ENCODE measurements at regions not wholly inside any gene's neighbourhood (a gene's known extent, or its start where the extent isn't known, plus 50 kb on each side); places are given as distances from the start of the nearest gene placed in this dataset.

DNA sequence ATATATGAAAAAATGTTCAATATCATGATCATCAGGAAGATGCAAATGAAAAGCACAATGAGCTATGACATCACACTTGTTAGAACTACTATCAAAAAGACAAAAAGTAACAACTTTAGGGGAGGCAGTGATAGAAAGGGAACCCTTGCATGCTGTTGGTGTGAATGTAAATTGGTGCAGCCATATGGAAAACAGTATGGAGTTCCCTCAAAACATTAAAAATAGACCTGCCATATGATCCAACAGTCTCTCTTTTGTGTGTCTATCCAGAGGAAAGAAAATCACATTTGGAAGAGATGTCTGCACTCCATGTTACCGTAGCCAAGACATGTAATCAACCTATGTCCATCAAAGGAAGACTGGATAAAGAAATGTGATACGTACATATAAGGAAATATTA is 92.3 kb upstream of the ALKAL2 start:
- no peak overlapping the region for H2AFZ ChIP-seq (ENCODE audit: low read length)
- no peak overlapping the region for H3K18ac ChIP-seq (ENCODE audit: low read length)
- H3K9ac ChIP-seq (ENCODE audit: low read depth, low read length, poor library complexity), result no peak overlapping the region
- H3K27me3 ChIP-seq (ENCODE audit: control insufficient read depth in 3 of 3, insufficient read depth in 3 of 3, low read depth in 1 of 3, low read length in 3 of 3), result peaks cover 0 to 5% (median 0%) of the 10 kb centered on the region in 3 experiments
- H3K23ac ChIP-seq (ENCODE audit: low read depth, low read length, poor library complexity), result no peak overlapping the region
- no peak overlapping the region for H3K4ac ChIP-seq (ENCODE audit: low read length)
- no peaks in the 10 kb centered on the region for H3K36me3 ChIP-seq (replicated peaks in 1 of 2; ENCODE audit: control insufficient read depth in 2 of 2, insufficient read depth in 2 of 2, low read length in 2 of 2)
- H2BK5ac ChIP-seq (ENCODE audit: low read length), result no peak overlapping the region
- H3K4me3 ChIP-seq (ENCODE audit: low read length in 2 of 2), result no peak overlapping the region
- H3K27ac ChIP-seq (replicated peaks; ENCODE audit: low read length), result no peak overlapping the region
- H4K8ac ChIP-seq (ENCODE audit: low read depth, low read length), result no peak overlapping the region
- H2BK15ac ChIP-seq (ENCODE audit: low read length), result no peak overlapping the region
- no CpG with 5 or more reads among the region's 2 CpGs for WGBS, 2 donors (ENCODE audit: extremely low coverage in 2 of 2, insufficient read length in 2 of 2, insufficient replicate concordance in 1 of 2)
- DNase-seq (ENCODE audit: low spot score), result no peak
- no peak overlapping the region for H3K4me2 ChIP-seq (ENCODE audit: insufficient read depth, low read length, poor library complexity, severe bottlenecking)
- H2BK120ac ChIP-seq (ENCODE audit: low read depth, low read length), result no peak overlapping the region
- no peak overlapping the region for H3K14ac ChIP-seq (ENCODE audit: low read length)
- no peak overlapping the region for H4K91ac ChIP-seq (ENCODE audit: low read depth, low read length, poor library complexity)
- H3K4me1 ChIP-seq (ENCODE audit: control insufficient read depth in 2 of 2, insufficient read depth in 1 of 2, low read depth in 1 of 2, low read length in 2 of 2), result no peaks in the 10 kb centered on the region
- peaks cover 3 to 12% of the 10 kb centered on the region in 2 donors for H3K9me3 ChIP-seq (replicated peaks in 1 of 2; ENCODE audit: control insufficient read depth in 2 of 2, insufficient read depth in 1 of 2, low read depth in 1 of 2, low read length in 2 of 2)
- H2BK12ac ChIP-seq (ENCODE audit: low read length), result no peak overlapping the region
- H2AK5ac ChIP-seq (ENCODE audit: low read depth, low read length), result no peak overlapping the region
- H3K79me1 ChIP-seq (ENCODE audit: low read depth, low read length), result no peaks in the 10 kb centered on the region

GRCh38 chr2:379778-380177 is 91.9 kb upstream of the ALKAL2 start:
- Histone ChIP-seq H2BK120ac (ENCODE audit: low read depth, low read length) (no peak overlapping the region), H2BK5ac (ENCODE audit: low read length) (no peak overlapping the region), H2AFZ (ENCODE audit: low read length) (no peak overlapping the region), H3K27me3 (ENCODE audit: control insufficient read depth in 3 of 3, insufficient read depth in 3 of 3, low read depth in 1 of 3, low read length in 3 of 3) (peaks cover 0 to 5% (median 0%) of the 10 kb centered on the region in 3 experiments), H2BK15ac (ENCODE audit: low read length) (no peak overlapping the region), H3K14ac (ENCODE audit: low read length) (no peak overlapping the region), H3K9me3 (replicated peaks in 1 of 2; ENCODE audit: control insufficient read depth in 2 of 2, insufficient read depth in 1 of 2, low read depth in 1 of 2, low read length in 2 of 2) (peaks cover 3 to 12% of the 10 kb centered on the region in 2 donors), H2AK5ac (ENCODE audit: low read depth, low read length) (no peak overlapping the region), H4K8ac (ENCODE audit: low read depth, low read length) (no peak overlapping the region), H3K4me2 (ENCODE audit: insufficient read depth, low read length, poor library complexity, severe bottlenecking) (no peak overlapping the region), H3K27ac (replicated peaks; ENCODE audit: low read length) (no peak overlapping the region), H3K23ac (ENCODE audit: low read depth, low read length, poor library complexity) (no peak overlapping the region), H2BK12ac (ENCODE audit: low read length) (no peak overlapping the region), H4K91ac (ENCODE audit: low read depth, low read length, poor library complexity) (no peak overlapping the region), H3K4ac (ENCODE audit: low read length) (no peak overlapping the region), H3K79me1 (ENCODE audit: low read depth, low read length) (no peaks in the 10 kb centered on the region), H3K9ac (ENCODE audit: low read depth, low read length, poor library complexity) (no peak overlapping the region), H3K4me3 (ENCODE audit: low read length in 2 of 2) (no peak overlapping the region), H3K4me1 (ENCODE audit: control insufficient read depth in 2 of 2, insufficient read depth in 1 of 2, low read depth in 1 of 2, low read length in 2 of 2) (no peaks in the 10 kb centered on the region), H3K36me3 (replicated peaks in 1 of 2; ENCODE audit: control insufficient read depth in 2 of 2, insufficient read depth in 2 of 2, low read length in 2 of 2) (no peaks in the 10 kb centered on the region), H3K18ac (ENCODE audit: low read length) (no peak overlapping the region)
- no CpG with 5 or more reads among the region's 7 CpGs for WGBS, 2 donors (ENCODE audit: extremely low coverage in 2 of 2, insufficient read length in 2 of 2, insufficient replicate concordance in 1 of 2)
- no peak for DNase-seq (ENCODE audit: low spot score)

DNA sequence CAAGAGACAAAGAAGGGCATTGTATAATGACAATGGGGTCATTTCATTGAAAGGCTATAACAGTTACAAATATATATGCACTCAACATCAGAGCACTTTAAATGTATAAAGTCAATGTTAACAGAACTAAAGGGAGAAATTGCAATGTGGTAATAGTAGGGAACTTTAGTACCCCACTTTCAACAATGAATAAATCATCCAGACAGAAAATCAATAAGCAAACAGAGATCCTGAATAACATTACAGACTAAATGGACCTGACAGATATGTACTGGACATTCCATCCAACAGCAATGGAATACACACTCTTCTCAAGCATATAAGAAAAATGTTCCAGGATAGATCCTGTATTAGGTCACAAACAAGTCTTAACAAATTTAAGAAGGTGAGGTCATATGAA is 90.5 kb upstream of the ALKAL2 start:
- Histone ChIP-seq H2AFZ (ENCODE audit: low read length) (no peak overlapping the region), H3K4me1 (ENCODE audit: control insufficient read depth in 2 of 2, insufficient read depth in 1 of 2, low read depth in 1 of 2, low read length in 2 of 2) (no peaks in the 10 kb centered on the region), H3K4me3 (ENCODE audit: low read length in 2 of 2) (no peak overlapping the region), H2BK15ac (ENCODE audit: low read length) (no peak overlapping the region), H3K4me2 (ENCODE audit: insufficient read depth, low read length, poor library complexity, severe bottlenecking) (no peak overlapping the region), H2BK5ac (ENCODE audit: low read length) (no peak overlapping the region), H3K18ac (ENCODE audit: low read length) (no peak overlapping the region), H2BK120ac (ENCODE audit: low read depth, low read length) (no peak overlapping the region), H2AK5ac (ENCODE audit: low read depth, low read length) (no peak overlapping the region), H3K14ac (ENCODE audit: low read length) (no peak overlapping the region), H3K9me3 (replicated peaks in 1 of 2; ENCODE audit: control insufficient read depth in 2 of 2, insufficient read depth in 1 of 2, low read depth in 1 of 2, low read length in 2 of 2) (peaks cover 3 to 20% of the 10 kb centered on the region in 2 donors), H3K23ac (ENCODE audit: low read depth, low read length, poor library complexity) (no peak overlapping the region), H3K27me3 (ENCODE audit: control insufficient read depth in 3 of 3, insufficient read depth in 3 of 3, low read depth in 1 of 3, low read length in 3 of 3) (peaks cover 0 to 5% (median 0%) of the 10 kb centered on the region in 3 experiments), H4K91ac (ENCODE audit: low read depth, low read length, poor library complexity) (no peak overlapping the region), H3K4ac (ENCODE audit: low read length) (no peak overlapping the region), H3K27ac (replicated peaks; ENCODE audit: low read length) (no peak overlapping the region), H3K79me1 (ENCODE audit: low read depth, low read length) (no peaks in the 10 kb centered on the region), H4K8ac (ENCODE audit: low read depth, low read length) (no peak overlapping the region), H3K9ac (ENCODE audit: low read depth, low read length, poor library complexity) (no peak overlapping the region), H3K36me3 (replicated peaks in 1 of 2; ENCODE audit: control insufficient read depth in 2 of 2, insufficient read depth in 2 of 2, low read length in 2 of 2) (no peaks in the 10 kb centered on the region), H2BK12ac (ENCODE audit: low read length) (no peak overlapping the region)
- DNase-seq (ENCODE audit: low spot score), result no peak

- Histone ChIP-seq H4K91ac (ENCODE audit: low read depth, low read length, poor library complexity) (no peak overlapping the region), H3K4me1 (ENCODE audit: control insufficient read depth in 2 of 2, insufficient read depth in 1 of 2, low read depth in 1 of 2, low read length in 2 of 2) (peaks cover 0 to 1% of the 10 kb centered on the region in 2 donors), H3K27ac (replicated peaks; ENCODE audit: low read length) (no peak overlapping the region), H3K18ac (ENCODE audit: low read length) (no peak overlapping the region), H3K9me3 (replicated peaks in 1 of 2; ENCODE audit: control insufficient read depth in 2 of 2, insufficient read depth in 1 of 2, low read depth in 1 of 2, low read length in 2 of 2) (peaks cover 3 to 20% of the 10 kb centered on the region in 2 donors), H2AFZ (ENCODE audit: low read length) (no peak overlapping the region), H3K36me3 (replicated peaks in 1 of 2; ENCODE audit: control insufficient read depth in 2 of 2, insufficient read depth in 2 of 2, low read length in 2 of 2) (no peaks in the 10 kb centered on the region), H3K23ac (ENCODE audit: low read depth, low read length, poor library complexity) (no peak overlapping the region), H2BK15ac (ENCODE audit: low read length) (no peak overlapping the region), H2AK5ac (ENCODE audit: low read depth, low read length) (no peak overlapping the region), H3K9ac (ENCODE audit: low read depth, low read length, poor library complexity) (no peak overlapping the region), H2BK12ac (ENCODE audit: low read length) (no peak overlapping the region), H3K4ac (ENCODE audit: low read length) (no peak overlapping the region), H4K8ac (ENCODE audit: low read depth, low read length) (no peak overlapping the region), H3K79me1 (ENCODE audit: low read depth, low read length) (no peaks in the 10 kb centered on the region), H3K27me3 (ENCODE audit: control insufficient read depth in 3 of 3, insufficient read depth in 3 of 3, low read depth in 1 of 3, low read length in 3 of 3) (peaks cover 0 to 2% (median 0%) of the 10 kb centered on the region in 3 experiments), H3K4me3 (ENCODE audit: low read length in 2 of 2) (no peak overlapping the region), H3K4me2 (ENCODE audit: insufficient read depth, low read length, poor library complexity, severe bottlenecking) (no peak overlapping the region), H2BK120ac (ENCODE audit: low read depth, low read length) (no peak overlapping the region), H3K14ac (ENCODE audit: low read length) (no peak overlapping the region), H2BK5ac (ENCODE audit: low read length) (no peak overlapping the region)
- no CpG with 5 or more reads among the region's 2 CpGs for WGBS, 2 donors (ENCODE audit: extremely low coverage in 2 of 2, insufficient read length in 2 of 2, insufficient replicate concordance in 1 of 2)
- no peak for DNase-seq (ENCODE audit: low spot score)
Measured at GRCh38 chr2:377414-377813, 89.5 kb upstream of the ALKAL2 start.

Data from neuronal stem cell (in vitro differentiated cells).